ENCODE measurements at regions not wholly inside any gene's neighbourhood (a gene's known extent, or its start where the extent isn't known, plus 50 kb on each side); places are given as distances from the start of the nearest gene placed in this dataset.

GRCh38 chr2:217268978-217269377, 409.1 kb upstream of the TNP1 start:
- TF ChIP-seq, protein P1, sequence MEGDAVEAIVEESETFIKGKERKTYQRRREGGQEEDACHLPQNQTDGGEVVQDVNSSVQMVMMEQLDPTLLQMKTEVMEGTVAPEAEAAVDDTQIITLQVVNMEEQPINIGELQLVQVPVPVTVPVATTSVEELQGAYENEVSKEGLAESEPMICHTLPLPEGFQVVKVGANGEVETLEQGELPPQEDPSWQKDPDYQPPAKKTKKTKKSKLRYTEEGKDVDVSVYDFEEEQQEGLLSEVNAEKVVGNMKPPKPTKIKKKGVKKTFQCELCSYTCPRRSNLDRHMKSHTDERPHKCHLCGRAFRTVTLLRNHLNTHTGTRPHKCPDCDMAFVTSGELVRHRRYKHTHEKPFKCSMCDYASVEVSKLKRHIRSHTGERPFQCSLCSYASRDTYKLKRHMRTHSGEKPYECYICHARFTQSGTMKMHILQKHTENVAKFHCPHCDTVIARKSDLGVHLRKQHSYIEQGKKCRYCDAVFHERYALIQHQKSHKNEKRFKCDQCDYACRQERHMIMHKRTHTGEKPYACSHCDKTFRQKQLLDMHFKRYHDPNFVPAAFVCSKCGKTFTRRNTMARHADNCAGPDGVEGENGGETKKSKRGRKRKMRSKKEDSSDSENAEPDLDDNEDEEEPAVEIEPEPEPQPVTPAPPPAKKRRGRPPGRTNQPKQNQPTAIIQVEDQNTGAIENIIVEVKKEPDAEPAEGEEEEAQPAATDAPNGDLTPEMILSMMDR (optimal IDR thresholded peaks at IDR 0.05 in 1 of 3, IDR thresholded peaks at IDR 0.05 in 1 of 3, conservative IDR thresholded peaks at IDR 0.05 in 1 of 3; ENCODE audit: extremely low read depth in 1 of 3, insufficient read depth in 2 of 3, low read length in 3 of 3) = no peak
- TF ChIP-seq EZH2 (IDR thresholded peaks at IDR 0.05; ENCODE audit: low read length) = no peak

All from keratinocyte (primary cell).